ENCODE measurements at regions not wholly inside any gene's neighbourhood (a gene's known extent, or its start where the extent isn't known, plus 50 kb on each side); places are given as distances from the start of the nearest gene placed in this dataset.
"Not testable (repeated sequence)": the region's sequence is repeated elsewhere in the genome, so short reads cannot be mapped to it uniquely, and the experiment has no call there.

DNA sequence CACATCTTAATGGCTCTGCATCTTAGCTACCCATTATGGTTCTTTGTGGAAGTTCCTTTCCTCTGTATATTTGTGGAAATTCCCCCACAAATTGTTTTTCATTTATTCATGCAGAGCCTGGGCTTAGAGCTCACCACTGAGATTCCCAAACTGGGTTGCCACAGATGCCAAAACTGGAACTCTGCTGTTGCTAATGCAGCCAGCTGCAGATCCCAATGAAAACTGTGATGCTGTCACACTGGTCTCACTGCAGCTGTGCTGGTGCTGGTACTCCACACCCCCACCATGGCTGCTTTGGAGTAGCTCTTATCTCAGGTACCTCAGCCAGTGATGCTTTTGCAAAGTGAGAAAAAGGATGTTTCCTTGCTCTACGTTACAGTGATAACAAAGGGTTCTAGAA lies 87.7 kb downstream of the DCK start:
- no peak for DNase-seq (ENCODE audit: low spot score)

DNA sequence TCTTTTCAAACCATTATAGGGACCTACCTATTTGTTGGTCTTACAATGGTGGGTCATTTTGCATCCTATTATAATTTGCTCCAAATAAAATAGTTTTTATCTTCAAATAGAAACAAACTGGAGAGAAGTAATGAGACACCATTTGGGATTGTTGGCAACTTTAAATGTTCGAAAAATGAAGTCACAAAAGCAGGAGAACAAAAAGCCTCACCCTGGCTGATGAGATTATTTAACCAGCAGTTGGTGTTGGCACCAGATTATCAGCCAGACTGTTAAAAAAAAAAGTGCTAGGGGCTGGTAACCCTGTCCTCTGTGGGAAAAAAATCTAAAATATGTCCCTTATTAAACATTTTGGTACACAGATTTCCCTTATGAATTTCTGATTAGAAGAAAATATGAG lies 100.3 kb downstream of the DCK start:
- no peak for DNase-seq (ENCODE audit: low spot score)

DNA sequence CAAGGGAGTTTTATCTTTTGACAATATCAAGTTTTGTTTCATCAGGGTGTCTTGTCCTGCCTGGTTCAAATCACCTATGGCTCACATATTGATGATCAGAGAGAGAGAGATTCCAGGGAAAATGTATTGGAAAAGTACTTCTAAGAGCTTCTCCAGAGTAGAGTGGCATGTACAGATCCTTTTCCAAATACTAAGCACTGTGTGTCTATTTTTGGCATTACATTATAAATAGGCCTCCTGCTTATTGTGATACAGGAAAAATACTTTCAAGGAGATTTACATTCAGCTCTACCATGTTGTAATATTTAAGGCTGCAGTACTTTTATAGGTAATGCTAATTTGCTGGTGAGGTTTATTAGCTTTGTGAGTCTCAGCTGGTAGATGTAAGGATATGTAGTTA lies 100.8 kb downstream of the DCK start:
- no peak for DNase-seq (ENCODE audit: low spot score)

- DNase-seq (ENCODE audit: low spot score) = no peak
Measured at GRCh38 chr4:71095141-71095540, 101.7 kb downstream of the DCK start.

- DNase-seq (ENCODE audit: low spot score) = no peak
Measured at GRCh38 chr4:71095545-71095944, 102.1 kb downstream of the DCK start.

DNA sequence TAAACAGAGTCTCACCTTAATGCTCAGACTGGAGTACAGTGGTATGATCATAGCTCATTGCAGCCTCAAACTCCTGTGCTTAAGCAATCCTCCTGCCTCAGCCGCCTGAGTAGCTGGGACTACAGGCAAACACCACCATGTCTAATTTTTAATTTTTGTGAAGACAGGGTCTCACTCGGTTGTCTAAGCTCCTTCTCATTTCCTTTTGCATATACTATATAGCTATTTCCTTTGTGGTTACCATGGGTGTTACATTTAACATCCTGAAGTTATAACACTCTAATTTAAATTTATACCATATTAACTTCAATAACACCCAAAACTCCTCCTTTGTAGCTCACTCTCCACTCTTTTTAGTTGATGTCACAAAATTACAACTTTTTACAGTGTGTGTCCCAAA lies 114.3 kb downstream of the DCK start:
- no peak for DNase-seq (ENCODE audit: low spot score)

DNA sequence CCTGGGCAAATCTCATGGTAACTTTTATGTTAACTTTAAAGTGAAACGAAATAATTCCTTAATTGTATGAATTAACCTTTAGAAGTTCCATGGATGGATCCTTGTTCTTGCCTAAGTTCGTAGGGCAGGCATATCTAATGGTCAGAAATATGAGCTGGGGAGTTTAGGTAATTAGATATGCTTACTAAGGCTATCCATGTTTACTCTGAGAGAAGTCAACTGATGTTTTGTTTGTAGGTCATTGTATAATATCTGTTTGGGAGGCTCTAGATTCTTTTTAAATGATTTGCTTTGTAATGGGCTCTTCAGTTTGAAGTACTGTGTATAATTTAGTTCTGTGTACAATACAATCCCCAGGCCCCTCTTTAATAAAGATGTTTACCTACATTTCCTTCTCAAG lies 117.0 kb downstream of the DCK start:
- no peak for DNase-seq (ENCODE audit: low spot score)

- DNase-seq (ENCODE audit: low spot score) = not testable (repeated sequence)
Measured at GRCh38 chr4:71111133-71111532, 117.7 kb downstream of the DCK start.

DNA sequence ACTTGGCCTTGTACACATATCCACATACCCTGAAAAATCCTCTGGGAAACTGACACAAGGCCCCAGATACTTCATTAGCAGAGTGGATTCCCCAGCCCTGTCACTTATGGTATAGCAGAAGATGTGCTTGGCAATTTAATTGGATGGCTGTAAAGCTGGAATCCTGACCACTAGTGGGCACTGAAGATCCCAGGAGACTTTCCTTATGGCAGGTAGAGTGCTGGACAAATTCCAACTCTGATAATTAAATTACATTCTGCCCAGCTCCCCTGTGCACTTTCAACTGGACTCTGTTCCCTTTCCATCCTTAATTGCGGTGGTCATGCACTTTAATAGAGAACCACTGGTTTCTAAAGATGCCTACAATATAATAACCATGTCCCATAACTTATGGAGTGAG lies 119.8 kb downstream of the DCK start:
- no peak for DNase-seq (ENCODE audit: low spot score)

- DNase-seq (ENCODE audit: low spot score) = no peak
Measured at GRCh38 chr4:71120831-71121524, 127.5 kb downstream of the DCK start.

GRCh38 chr4:71123951-71124350 lies 130.5 kb downstream of the DCK start:
- no peak for DNase-seq (ENCODE audit: low spot score)

DNA sequence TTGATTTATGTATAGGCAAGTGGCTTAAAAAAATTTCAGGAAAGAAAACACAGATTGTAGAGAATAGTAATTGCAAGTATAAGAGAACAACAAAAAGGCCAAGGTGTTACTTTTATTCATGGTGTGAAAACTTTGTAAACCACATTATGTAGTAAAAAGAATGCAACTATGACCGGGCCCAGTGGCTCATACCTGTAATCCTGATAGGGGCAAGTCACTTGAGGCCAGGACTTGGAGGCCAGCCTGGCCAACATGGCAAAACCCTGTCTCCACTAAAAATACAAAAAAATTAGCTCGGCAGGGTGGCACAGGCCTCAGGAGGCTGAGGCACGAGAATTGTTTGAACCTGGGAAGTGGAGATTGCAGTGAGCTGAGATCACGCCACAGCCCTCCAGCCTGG lies 131.7 kb downstream of the DCK start:
- no peak for DNase-seq (ENCODE audit: low spot score)

GRCh38 chr4:71126719-71127118 lies 133.3 kb downstream of the DCK start:
- no peak for DNase-seq (ENCODE audit: low spot score)

DNA sequence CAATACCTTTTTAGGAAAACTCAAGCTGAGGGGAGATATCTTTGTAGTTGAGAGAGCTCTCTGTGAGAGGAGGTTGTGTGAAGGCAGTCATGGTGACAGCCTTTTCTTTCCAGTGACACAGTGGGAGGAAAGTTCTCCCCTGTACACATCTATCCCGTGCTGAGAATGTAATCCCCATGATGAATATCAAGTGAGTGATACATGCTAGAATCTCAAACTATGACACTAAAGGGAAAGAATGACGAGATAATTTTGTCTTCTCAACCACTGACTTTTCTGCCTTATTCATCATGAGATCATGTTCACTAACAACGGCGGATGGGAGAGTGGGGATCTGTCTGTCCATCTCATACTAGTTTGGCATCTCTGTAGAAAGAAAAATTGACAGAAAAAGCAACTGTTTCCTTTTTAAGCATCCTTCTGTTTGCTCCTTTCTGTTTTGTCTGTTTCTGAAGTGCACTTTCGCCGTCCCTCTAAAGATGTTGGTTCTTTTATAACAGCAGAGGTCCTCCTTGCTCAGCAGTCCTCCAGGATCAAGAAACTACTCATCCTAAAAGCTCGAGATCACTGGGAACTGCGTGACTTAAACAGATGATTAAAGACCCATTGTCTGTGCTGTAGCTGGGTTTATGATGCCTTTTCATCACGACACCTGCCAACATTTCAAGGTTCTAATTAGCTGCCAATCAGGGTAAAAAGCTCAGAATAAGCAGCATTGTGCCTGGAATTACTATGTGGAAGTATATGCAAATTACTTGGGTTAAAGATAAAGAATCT lies 137.6 kb downstream of the DCK start:
- no peak for DNase-seq (ENCODE audit: low spot score)

DNA sequence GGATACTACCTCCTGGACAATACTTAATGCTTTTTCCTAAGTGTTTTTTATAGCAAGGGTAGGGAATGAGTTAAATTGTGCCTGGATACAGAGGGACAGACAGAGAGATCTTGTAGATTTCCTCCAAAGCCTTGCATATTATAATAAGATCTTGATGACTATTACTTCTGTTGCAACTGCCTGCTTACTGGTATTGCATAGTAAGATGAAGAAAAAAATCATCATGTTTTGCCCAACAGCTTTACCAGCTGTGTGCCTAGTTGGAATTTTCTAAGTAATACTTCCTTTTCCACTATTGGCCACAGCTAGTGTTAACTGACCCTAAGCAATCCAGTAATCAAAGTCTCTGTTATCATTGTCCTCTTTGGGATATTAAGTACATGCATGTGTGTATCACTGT lies 139.0 kb downstream of the DCK start:
- DNase-seq (ENCODE audit: low spot score) = no peak

GRCh38 chr4:71133491-71133890 lies 140.0 kb downstream of the DCK start:
- DNase-seq (ENCODE audit: low spot score) = no peak

DNA sequence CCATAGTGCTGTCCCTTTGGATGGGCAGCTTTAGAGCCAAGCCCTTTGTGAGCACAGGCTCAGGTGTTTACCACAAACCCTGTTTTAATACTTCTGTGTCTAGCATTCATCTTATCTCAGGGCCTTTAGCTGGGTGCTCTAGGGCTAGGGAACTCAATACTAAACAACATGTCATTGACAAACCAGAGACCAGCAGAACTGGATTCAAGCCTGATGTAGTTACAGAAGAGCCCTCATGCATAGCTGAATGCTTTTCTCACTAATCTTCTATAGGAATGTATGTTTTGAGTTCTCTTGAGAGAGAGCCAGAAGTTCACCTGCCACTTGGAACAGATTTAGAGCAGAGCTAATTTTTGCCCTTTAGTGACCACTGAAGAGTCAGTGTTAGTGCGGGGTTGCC lies 142.6 kb downstream of the DCK start:
- no peak for DNase-seq (ENCODE audit: low spot score)

- DNase-seq (ENCODE audit: low spot score) = no peak
Measured at GRCh38 chr4:71138007-71138615, 144.7 kb downstream of the DCK start.

GRCh38 chr4:71140563-71140962 lies 147.1 kb downstream of the DCK start:
- no peak for DNase-seq (ENCODE audit: low spot score)

- no peak for DNase-seq (ENCODE audit: low spot score)
Measured at GRCh38 chr4:71141125-71141524, 147.7 kb downstream of the DCK start.

DNA sequence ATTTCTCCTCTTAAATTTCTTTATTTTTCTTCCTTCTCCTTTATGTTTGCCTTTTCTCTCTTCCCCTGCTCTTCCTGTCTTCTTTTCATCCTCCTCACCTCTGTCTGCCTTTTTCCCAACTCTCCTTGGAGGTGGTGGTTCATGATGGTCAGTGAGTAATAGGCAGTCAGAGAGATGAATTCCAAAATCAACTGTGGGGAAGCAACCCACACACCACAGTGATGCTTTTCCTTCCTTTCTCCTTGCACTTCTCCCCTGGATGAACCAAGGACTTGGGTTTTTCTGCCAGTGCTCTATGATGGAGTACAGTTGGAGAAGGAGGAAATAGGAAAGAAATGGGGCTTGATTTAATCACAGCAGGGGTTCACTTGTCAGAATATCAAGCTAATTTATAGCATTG lies 153.8 kb downstream of the DCK start:
- no peak for DNase-seq (ENCODE audit: low spot score)

DNA sequence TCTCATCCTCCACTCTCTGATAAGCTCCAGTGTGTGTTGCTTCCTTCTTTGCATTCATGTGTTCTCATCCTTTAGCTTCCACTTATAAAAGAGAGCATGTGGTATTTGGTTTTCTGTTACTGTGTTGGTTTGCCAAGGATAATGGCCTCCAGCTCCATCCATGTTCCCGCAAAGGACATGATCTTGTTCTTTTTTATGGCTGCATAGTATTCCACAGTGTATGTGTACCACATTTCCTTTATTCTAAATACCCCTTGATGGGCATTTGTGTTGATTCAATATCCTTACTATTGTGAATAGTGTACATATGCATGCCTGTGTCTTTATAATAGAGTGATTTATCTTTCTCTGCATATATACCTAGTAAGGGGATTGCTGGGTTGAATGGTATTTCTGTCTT lies 155.1 kb downstream of the DCK start:
- DNase-seq (ENCODE audit: low spot score) = no peak

DNA sequence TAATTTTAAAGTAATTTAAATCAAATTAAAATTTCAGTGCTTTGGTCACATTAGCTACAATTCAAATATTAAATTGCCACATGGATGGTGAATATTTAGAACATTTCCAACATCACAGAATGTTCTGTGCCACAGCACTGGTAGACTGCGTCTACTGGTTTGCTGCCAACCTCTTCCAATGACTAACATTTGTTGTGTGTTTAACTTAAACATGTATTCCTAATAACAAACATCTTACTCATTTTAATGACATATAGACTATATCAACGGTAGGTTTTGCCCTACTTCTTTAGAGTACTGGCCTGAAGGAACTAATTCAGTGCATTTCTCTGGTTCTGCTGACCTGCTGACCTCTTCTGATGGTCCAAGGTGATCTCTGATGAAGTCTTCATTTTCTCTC lies 157.6 kb downstream of the DCK start:
- no peak for DNase-seq (ENCODE audit: low spot score)

DNA sequence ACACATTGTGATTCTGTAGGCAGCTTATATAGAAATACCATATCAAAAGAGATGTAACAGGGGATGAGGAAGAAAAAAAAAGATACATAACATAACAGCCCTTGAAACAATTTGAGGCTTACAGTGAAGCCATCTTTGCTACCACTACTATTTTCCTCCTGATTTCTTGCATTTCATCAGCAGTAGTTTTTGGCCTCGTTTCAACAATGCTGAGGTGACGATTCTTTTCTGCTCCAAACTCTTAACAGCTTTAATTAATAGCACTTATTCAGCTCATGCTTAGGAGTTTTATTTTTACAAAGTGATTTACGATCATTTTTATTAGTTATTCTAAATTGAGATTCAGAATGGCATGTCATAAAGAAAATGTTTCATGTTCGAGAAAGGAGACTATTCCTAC lies 163.2 kb downstream of the DCK start:
- no peak for DNase-seq (ENCODE audit: low spot score)
